Choroid plexus epithelial cell (primary cell): ENCODE measurements at regions not wholly inside any gene's neighbourhood (a gene's known extent, or its start where the extent isn't known, plus 50 kb on each side); places are given as distances from the start of the nearest gene placed in this dataset.
A peak's percentile ranks its signal among the peaks of the same experiment; 100 is the strongest.

Source experiments
- DNase-seq: peaks from one replicate; pipeline ENCODE4 v3.0.0-alpha.2; 2010; ENCODE audit warnings: low read depth
- H3K4me3 ChIP-seq: 2 replicates; pipeline ENCODE4 v1.5.1; 2011; ENCODE audit warnings: low read depth, mild to moderate bottlenecking, control low read depth, low read length, moderate library complexity
- TF ChIP-seq, protein P1 (sequence below): conservative IDR thresholded peaks from 2 replicates; pipeline ENCODE4 v1.5.1; 2011; ENCODE audit warnings: low read depth, mild to moderate bottlenecking, control low read depth, inconsistent platforms, low read length, moderate library complexity

DNA sequence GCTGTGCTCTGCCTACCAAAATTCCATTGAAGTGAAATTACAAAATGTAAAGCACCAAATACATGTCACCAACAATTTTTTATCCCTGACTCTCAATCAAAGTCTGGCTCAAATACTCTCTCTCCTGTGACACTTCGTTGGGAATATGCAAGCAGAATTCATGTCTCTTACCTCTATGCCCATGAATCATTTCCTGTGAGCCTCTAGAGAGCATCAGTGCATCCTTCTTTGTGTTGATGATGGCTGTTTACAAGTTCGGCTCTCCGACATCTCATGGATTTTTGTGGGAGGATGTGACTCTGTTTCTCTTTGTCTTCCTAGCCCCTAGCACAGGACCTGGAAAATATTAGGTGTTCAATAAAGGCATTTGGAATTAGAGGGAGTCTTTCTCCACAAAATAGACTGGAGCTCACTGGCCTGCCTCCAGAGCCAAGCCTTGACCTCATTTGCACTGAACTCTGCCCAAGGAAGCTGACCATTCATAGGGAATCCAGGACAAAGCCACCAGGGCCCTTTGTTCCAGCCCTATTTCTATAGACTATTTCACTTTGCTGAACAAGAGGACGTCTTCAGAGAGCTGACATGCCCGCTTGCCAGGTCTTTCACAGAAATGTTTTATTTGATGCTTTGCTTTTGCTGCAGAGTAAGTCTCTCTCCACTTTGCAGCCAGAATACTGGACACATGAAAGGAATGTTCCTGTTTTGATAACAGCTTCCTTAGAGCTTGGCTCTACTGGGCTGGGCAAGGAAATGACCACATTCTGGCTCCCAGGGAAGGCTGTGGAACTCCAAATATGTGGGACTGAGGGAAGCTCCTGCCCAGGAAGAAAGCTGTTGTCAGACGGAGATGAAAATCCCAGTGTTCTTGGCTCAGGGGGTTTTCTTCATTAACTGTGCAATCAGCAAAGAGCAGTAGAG lies 194.5 kb upstream of the CDYL start:
- DNase-seq, result peak; percentile 91
- TF ChIP-seq, protein P1, sequence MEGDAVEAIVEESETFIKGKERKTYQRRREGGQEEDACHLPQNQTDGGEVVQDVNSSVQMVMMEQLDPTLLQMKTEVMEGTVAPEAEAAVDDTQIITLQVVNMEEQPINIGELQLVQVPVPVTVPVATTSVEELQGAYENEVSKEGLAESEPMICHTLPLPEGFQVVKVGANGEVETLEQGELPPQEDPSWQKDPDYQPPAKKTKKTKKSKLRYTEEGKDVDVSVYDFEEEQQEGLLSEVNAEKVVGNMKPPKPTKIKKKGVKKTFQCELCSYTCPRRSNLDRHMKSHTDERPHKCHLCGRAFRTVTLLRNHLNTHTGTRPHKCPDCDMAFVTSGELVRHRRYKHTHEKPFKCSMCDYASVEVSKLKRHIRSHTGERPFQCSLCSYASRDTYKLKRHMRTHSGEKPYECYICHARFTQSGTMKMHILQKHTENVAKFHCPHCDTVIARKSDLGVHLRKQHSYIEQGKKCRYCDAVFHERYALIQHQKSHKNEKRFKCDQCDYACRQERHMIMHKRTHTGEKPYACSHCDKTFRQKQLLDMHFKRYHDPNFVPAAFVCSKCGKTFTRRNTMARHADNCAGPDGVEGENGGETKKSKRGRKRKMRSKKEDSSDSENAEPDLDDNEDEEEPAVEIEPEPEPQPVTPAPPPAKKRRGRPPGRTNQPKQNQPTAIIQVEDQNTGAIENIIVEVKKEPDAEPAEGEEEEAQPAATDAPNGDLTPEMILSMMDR, result no peak
- H3K4me3 ChIP-seq, result no peak overlapping the region

DNA sequence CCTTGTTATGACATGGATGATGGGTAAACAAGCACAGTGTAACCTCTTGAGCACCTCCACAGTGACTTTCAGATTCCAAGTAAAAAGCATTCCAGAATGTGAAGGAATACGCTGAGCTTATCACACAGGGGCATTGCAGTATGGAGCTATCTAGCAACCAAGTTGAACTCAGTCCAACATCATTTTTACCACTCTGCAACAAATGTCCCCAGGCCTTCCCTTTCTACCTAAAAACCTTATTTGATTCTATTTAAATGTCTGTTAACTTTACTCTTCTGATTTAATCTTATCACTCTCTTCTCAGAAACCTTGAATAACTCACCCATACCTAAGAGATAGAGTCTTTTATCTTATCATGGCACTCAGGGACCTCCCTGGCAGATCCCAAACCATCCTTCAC lies 195.8 kb upstream of the CDYL start:
- DNase-seq, result no peak
- H3K4me3 ChIP-seq, result no peak overlapping the region
- TF ChIP-seq, protein P1, result no peak

DNA sequence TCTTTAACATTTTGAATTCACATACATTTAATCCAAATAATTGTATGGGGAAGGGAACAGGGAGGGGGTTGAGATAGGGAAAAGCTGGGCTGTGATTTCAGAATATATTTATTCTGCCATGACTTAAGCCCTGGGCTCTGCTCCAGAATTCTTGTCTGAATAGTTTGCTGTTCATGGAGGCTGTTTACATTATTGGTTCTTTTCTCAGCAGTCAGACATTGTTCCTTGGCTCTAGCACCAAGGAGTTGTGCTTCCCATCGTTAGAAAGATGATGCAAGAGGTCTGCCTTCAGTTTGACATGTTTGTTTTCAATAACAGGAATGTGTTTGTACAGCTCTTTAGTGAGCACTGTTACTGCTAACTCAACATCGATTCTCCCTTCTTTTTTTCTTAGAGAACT lies 198.8 kb upstream of the CDYL start:
- peak; percentile 99 for DNase-seq
- no peak overlapping the region for H3K4me3 ChIP-seq
- TF ChIP-seq, protein P1, result no peak

DNA sequence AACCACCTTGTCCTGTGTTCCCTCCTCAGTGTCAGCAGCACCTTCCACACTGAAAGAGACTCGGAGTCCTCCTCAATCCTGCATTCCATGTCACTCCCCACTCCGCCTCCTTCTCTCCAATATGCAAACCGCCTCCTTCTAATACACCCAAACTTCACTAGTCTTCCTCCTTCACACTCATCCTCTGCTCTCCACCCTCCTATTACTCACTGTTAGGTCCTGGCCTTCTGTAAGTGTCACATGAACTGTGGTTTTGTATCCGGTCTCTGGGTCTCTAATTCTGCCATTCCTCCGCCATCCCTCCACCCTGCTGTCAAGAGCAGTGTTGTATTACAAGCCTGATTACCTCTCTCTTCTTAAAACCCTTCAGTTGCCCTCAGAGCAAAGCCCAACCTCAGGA lies 200.5 kb upstream of the CDYL start:
- H3K4me3 ChIP-seq, result no peak overlapping the region
- TF ChIP-seq, protein P1, result no peak
- peak; percentile 76 for DNase-seq

DNA sequence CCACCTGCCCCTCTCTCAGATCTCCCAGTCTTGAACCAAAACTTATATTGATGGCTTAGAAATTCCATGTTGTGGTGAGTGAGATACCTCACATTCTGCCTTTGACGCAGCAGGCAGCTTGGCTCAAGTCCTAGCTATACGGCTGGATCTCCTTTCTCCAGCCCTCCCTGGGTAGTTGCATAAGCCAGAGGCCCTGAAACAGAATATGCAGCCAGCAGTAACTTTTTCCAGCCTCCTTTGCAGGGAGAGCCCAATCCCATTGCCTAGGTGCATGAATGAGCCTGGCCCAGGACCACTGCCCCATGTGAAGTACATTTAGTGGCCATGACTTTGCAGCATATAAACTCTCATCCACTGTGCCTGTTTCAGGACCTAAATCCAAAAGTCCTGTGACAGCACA lies 202.2 kb upstream of the CDYL start:
- no peak overlapping the region for H3K4me3 ChIP-seq
- TF ChIP-seq, protein P1, result no peak
- peak; percentile 96 for DNase-seq

DNA sequence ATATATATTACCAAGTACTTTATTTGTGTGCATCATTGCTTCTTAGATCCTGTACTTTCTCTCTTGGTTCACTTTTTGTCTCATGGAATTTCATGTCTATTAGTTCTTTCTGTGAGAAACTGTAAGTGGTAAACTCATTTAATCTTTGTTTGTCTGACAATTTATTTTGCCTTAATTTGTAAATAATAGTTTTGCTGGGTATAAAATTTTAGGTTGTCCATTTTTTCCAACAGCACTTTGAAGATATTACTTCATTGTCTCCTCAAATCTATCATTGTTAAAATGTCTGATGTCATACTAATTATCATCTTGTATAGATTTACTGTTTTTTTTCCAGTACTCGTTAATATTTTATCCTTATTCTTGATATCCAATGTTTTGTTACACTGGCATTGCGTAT lies 205.2 kb upstream of the CDYL start:
- TF ChIP-seq, protein P1, result no peak
- no peak overlapping the region for H3K4me3 ChIP-seq
- DNase-seq, result no peak

DNA sequence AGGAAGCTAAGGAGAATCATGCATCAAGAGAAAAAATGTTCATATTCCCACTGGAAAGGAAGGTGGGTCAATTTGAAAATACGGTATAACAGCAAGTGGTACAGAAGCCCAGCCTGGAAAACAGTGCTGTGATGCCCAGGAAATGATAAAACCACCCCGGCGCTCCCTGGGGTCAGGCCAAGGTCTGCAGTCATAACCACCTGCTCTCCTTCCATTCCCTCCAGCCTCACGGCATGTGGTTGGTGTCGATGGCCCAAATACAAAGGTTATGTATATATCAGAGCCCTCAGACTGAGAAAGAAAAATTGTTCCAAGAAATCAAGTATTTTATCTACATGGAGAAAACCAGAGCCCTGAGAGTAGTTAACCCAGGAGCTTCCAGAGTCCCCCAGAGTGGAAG lies 208.1 kb upstream of the CDYL start:
- TF ChIP-seq, protein P1, result no peak
- no peak overlapping the region for H3K4me3 ChIP-seq
- no peak for DNase-seq
